IMR-90 (cell line): ENCODE measurements at regions not wholly inside any gene's neighbourhood (a gene's known extent, or its start where the extent isn't known, plus 50 kb on each side); places are given as distances from the start of the nearest gene placed in this dataset.

Experiments
- ATAC-seq: fragments of 200-7000 bp; cut with Tn5 transposase; 2 replicates; pipeline ENCODE4 v1.9.1; 2020; ENCODE audit warnings: low read depth, mild to moderate bottlenecking, moderate library complexity
- BruUV-seq: library from RNA; stranded (reverse); fragments of 400-500 nt; replicated peaks from 2 replicates; lab custom pipeline; 2021; lab: Mats Ljungman, UMichigan
- CTCF ChIA-PET: fragments of 300-600 bp; formaldehyde crosslinking; extraction: SDS; loops from one replicate; lab custom pipeline; 2021; ENCODE audit warnings: antibody characterized with exemption; lab: Yijun Ruan, JAX
- POLR2A ChIA-PET: fragments of 300-600 bp; sonication (Branson Sonifier 250); formaldehyde crosslinking; loops from one replicate; lab custom pipeline; 2022; ENCODE audit warnings: antibody characterized with exemption; ENCODE audit not compliant: unreplicated experiment; lab: Charles Lee
- DNase-seq: peaks from one replicate; pipeline ENCODE4 v3.0.0; 2013
- H2AFZ ChIP-seq: replicated peaks from 2 replicates; pipeline ENCODE3; 2013; ENCODE audit warnings: low read length, mild to moderate bottlenecking; ENCODE audit not compliant: poor library complexity
- H2AK5ac ChIP-seq: 2 replicates; pipeline ENCODE4 v1.6.1; 2013; ENCODE audit warnings: low read depth, low read length, inconsistent platforms
- H2AK9ac ChIP-seq: replicated peaks from 2 replicates; pipeline ENCODE3; 2013; ENCODE audit warnings: mild to moderate bottlenecking, low read depth, low read length, moderate library complexity; ENCODE audit not compliant: poor library complexity
- H2BK120ac ChIP-seq: 2 replicates; pipeline ENCODE4 v1.6.1; 2013; ENCODE audit warnings: low read depth, low read length, inconsistent platforms
- H2BK15ac ChIP-seq: 3 replicates; pipeline ENCODE4 v1.6.1; 2013; ENCODE audit warnings: low read depth, low read length, inconsistent platforms
- H2BK20ac ChIP-seq: 2 replicates; pipeline ENCODE4 v1.6.1; 2013; ENCODE audit warnings: low read depth, mild to moderate bottlenecking, inconsistent platforms, low read length, moderate library complexity
- H2BK5ac ChIP-seq: 2 replicates; pipeline ENCODE4 v1.6.1; 2013; ENCODE audit warnings: mild to moderate bottlenecking, low read depth, low read length, inconsistent platforms; ENCODE audit not compliant: poor library complexity, severe bottlenecking
- H3K14ac ChIP-seq: replicated peaks from 2 replicates; pipeline ENCODE4 v1.6.1; 2013; ENCODE audit warnings: low read depth, low read length, inconsistent platforms
- H3K18ac ChIP-seq: 2 replicates; pipeline ENCODE4 v1.6.1; 2013; ENCODE audit warnings: low read depth, low read length, control low read depth
- H3K23ac ChIP-seq: 2 replicates; pipeline ENCODE4 v1.6.1; 2013; ENCODE audit warnings: low read depth, low read length, inconsistent platforms
- H3K27ac ChIP-seq: 2 replicates; pipeline ENCODE4 v1.5.1; 2013; ENCODE audit warnings: mild to moderate bottlenecking, control low read depth, low read length; ENCODE audit not compliant: insufficient read depth
- H3K27me3 ChIP-seq: 2 replicates; pipeline ENCODE4 v1.6.1; 2013; ENCODE audit warnings: low read length; ENCODE audit not compliant: control insufficient read depth, insufficient read depth
- H3K36me3 ChIP-seq: 2 replicates; pipeline ENCODE4 v1.6.1; 2013; ENCODE audit warnings: low read length, mixed read lengths; ENCODE audit not compliant: control insufficient read depth, insufficient read depth
- H3K4ac ChIP-seq: 2 replicates; pipeline ENCODE4 v1.6.1; 2013; ENCODE audit warnings: low read depth, low read length, inconsistent platforms
- H3K4me1 ChIP-seq: 2 replicates; pipeline ENCODE4 v1.6.1; 2013; ENCODE audit warnings: low read length, mixed read lengths; ENCODE audit not compliant: control insufficient read depth, insufficient read depth
- H3K4me2 ChIP-seq: 2 replicates; pipeline ENCODE4 v1.6.1; 2013; ENCODE audit warnings: low read depth, mild to moderate bottlenecking, control low read depth, low read length, moderate library complexity
- H3K4me3 ChIP-seq: 2 replicates; pipeline ENCODE4 v1.5.1; 2013; ENCODE audit warnings: low read depth, mild to moderate bottlenecking, control low read depth, low read length, moderate library complexity; ENCODE audit not compliant: insufficient read depth
- H3K56ac ChIP-seq: 2 replicates; pipeline ENCODE4 v1.6.1; 2013; ENCODE audit warnings: low read length, inconsistent platforms; ENCODE audit not compliant: insufficient read depth; ENCODE audit errors: extremely low read depth
- H3K79me1 ChIP-seq, 2 experiments: 2 replicates each; pipeline ENCODE4 v1.6.1; 2013; ENCODE audit warnings: low read length in 2 of 2, inconsistent platforms in 1 of 2, low read depth in 1 of 2
- H3K9ac ChIP-seq: 2 replicates; pipeline ENCODE4 v1.6.1; 2013; ENCODE audit warnings: low read depth, low read length, control low read depth
- H3K9me1 ChIP-seq: 2 replicates; pipeline ENCODE4 v1.6.1; 2013; ENCODE audit warnings: low read length, inconsistent platforms; ENCODE audit not compliant: insufficient read depth
- H3K9me3 ChIP-seq: 2 replicates; pipeline ENCODE4 v1.6.1; 2013; ENCODE audit warnings: low read length; ENCODE audit not compliant: control insufficient read depth, insufficient read depth
- H4K20me1 ChIP-seq: 2 replicates; pipeline ENCODE4 v1.6.1; 2013; ENCODE audit warnings: low read length, inconsistent platforms; ENCODE audit not compliant: insufficient read depth
- H4K5ac ChIP-seq: 2 replicates; pipeline ENCODE4 v1.6.1; 2013; ENCODE audit warnings: mild to moderate bottlenecking, low read depth, low read length, control low read depth
- H4K8ac ChIP-seq, 2 experiments: 2 replicates each; pipeline ENCODE4 v1.6.1; 2013; ENCODE audit warnings: low read depth in 2 of 2, low read length in 2 of 2, control low read depth in 1 of 2, inconsistent platforms in 1 of 2
- H4K91ac ChIP-seq: 2 replicates; pipeline ENCODE4 v1.6.1; 2013; ENCODE audit warnings: low read depth, low read length, inconsistent platforms; ENCODE audit not compliant: insufficient read depth
- MAFK ChIP-seq: IDR thresholded peaks from 2 replicates; pipeline ENCODE4 v1.6.1; 2012; ENCODE audit warnings: low read depth, low read length, improper control_type of control experiment
- WGBS, 2 experiments: methylation state at CpG; one replicate each; pipeline versions ENCODE4 v1.1.5 to v1.1.7; 2013; ENCODE audit warnings: missing lambda C conversion rate in 2 of 2; ENCODE audit not compliant: insufficient read length in 1 of 2; ENCODE audit errors: extremely low coverage in 2 of 2; 5-methylcytosine and 5-hydroxymethylcytosine counted together
- dilution Hi-C: fragments of 300-500 bp; cut with HindIII; formaldehyde crosslinking; loops from one replicate; pipeline ENCODE4 v1.14.3; 2018; ENCODE audit warnings: low sequenced_read_pairs; ENCODE audit not compliant: unreplicated experiment
- in situ Hi-C: fragments of 300-500 bp; cut with MboI; formaldehyde crosslinking; loops from 3 replicates; pipeline ENCODE4 v1.14.3; 2019; ENCODE audit warnings: low sequenced_read_pairs, inconsistent platforms, mixed read lengths
- intact Hi-C: fragments of 100-400 bp; cut with micrococcal nuclease; formaldehyde crosslinking; loops from 2 replicates; pipeline ENCODE4 v1.10.0; 2022

GRCh38 chrX:149230689-149231088 is 274.4 kb downstream of the IDS start:
- Histone ChIP-seq H4K20me1 (no peaks in the 10 kb centered on the region), H3K56ac (no peak overlapping the region), H3K4me2 (no peak overlapping the region), H3K79me1 (no peaks in the 10 kb centered on the region), H2AK5ac (no peak overlapping the region), H2BK5ac (no peak overlapping the region), H2AFZ (no peak overlapping the region), H2BK120ac (no peak overlapping the region), H3K4ac (no peak overlapping the region), H3K14ac (no peak overlapping the region), H3K23ac (no peak overlapping the region), H3K36me3 (no peaks in the 10 kb centered on the region), H2BK20ac (no peak overlapping the region), H3K4me1 (no peaks in the 10 kb centered on the region), H3K9ac (no peak overlapping the region), H2BK15ac (no peak overlapping the region), H4K5ac (no peak overlapping the region), H3K9me1 (no peaks in the 10 kb centered on the region), H4K8ac (no peak overlapping the region), H2AK9ac (no peak overlapping the region), H3K27me3 (no peaks in the 10 kb centered on the region), H3K9me3 (peaks cover 10% of the 10 kb centered on the region), H3K27ac (no peak overlapping the region), H3K4me3 (no peak overlapping the region), H4K91ac (no peak overlapping the region), H3K18ac (no peak overlapping the region)
- dilution Hi-C loops, result no loop called here
- ATAC-seq (no peak), DNase-seq (no peak)
- in situ Hi-C loops, result no loop called here
- WGBS, 2 experiments, result 20% methylated on average over 2 of the region's 2 CpGs; no CpG with 5 or more reads in 1 of the 2 experiments
- no TSS peak for BruUV-seq
- ChIA-PET POLR2A (no interaction called here), CTCF (no interaction called here)
- TF ChIP-seq MAFK, result no peak
- intact Hi-C loops, result no loop called here
